HL-60 (cell line): ENCODE measurements at regions not wholly inside any gene's neighbourhood (a gene's known extent, or its start where the extent isn't known, plus 50 kb on each side); places are given as distances from the start of the nearest gene placed in this dataset.
"Not testable (repeated sequence)": the region's sequence is repeated elsewhere in the genome, so short reads cannot be mapped to it uniquely, and the experiment has no call there.

ENCODE experiments used
- GABPA ChIP-seq: IDR thresholded peaks from 2 replicates; pipeline ENCODE4 v1.6.1; 2012; ENCODE audit warnings: low read depth
- POLR2AphosphoS5 ChIP-seq: IDR thresholded peaks from 2 replicates; pipeline ENCODE4 v1.6.1; 2012; ENCODE audit warnings: low read depth
- TF ChIP-seq, protein P1 (sequence below): IDR thresholded peaks from one replicate; pipeline ENCODE4 v1.5.1; 2011; ENCODE audit warnings: low read length, control low read depth, inconsistent platforms; ENCODE audit not compliant: insufficient read depth
- TF ChIP-seq, protein P2 (sequence below): IDR thresholded peaks from 2 replicates; pipeline ENCODE4 v1.6.1; 2012; ENCODE audit warnings: low read depth; ENCODE audit not compliant: insufficient replicate concordance

DNA sequence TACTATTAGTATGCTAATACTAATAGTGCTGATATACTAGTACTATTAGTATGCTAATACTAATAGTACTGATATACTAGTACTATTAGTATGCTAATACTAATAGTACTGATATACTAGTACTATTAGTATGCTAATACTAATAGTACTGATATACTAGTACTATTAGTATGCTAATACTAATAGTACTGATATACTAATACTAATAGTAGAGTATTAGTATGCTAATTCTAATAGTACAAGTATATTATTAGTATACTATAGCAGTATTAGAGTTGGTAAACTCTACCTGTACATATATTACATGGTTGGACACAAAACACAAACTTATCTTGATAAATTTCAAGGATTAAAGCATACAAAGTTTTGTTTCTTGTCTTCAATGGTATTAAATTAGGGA, 722.9 kb downstream of the TRHDE start:
- TF ChIP-seq, protein P1, sequence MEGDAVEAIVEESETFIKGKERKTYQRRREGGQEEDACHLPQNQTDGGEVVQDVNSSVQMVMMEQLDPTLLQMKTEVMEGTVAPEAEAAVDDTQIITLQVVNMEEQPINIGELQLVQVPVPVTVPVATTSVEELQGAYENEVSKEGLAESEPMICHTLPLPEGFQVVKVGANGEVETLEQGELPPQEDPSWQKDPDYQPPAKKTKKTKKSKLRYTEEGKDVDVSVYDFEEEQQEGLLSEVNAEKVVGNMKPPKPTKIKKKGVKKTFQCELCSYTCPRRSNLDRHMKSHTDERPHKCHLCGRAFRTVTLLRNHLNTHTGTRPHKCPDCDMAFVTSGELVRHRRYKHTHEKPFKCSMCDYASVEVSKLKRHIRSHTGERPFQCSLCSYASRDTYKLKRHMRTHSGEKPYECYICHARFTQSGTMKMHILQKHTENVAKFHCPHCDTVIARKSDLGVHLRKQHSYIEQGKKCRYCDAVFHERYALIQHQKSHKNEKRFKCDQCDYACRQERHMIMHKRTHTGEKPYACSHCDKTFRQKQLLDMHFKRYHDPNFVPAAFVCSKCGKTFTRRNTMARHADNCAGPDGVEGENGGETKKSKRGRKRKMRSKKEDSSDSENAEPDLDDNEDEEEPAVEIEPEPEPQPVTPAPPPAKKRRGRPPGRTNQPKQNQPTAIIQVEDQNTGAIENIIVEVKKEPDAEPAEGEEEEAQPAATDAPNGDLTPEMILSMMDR, result not testable (repeated sequence)
- not testable (repeated sequence) for TF ChIP-seq POLR2AphosphoS5, GABPA
- TF ChIP-seq, protein P2, sequence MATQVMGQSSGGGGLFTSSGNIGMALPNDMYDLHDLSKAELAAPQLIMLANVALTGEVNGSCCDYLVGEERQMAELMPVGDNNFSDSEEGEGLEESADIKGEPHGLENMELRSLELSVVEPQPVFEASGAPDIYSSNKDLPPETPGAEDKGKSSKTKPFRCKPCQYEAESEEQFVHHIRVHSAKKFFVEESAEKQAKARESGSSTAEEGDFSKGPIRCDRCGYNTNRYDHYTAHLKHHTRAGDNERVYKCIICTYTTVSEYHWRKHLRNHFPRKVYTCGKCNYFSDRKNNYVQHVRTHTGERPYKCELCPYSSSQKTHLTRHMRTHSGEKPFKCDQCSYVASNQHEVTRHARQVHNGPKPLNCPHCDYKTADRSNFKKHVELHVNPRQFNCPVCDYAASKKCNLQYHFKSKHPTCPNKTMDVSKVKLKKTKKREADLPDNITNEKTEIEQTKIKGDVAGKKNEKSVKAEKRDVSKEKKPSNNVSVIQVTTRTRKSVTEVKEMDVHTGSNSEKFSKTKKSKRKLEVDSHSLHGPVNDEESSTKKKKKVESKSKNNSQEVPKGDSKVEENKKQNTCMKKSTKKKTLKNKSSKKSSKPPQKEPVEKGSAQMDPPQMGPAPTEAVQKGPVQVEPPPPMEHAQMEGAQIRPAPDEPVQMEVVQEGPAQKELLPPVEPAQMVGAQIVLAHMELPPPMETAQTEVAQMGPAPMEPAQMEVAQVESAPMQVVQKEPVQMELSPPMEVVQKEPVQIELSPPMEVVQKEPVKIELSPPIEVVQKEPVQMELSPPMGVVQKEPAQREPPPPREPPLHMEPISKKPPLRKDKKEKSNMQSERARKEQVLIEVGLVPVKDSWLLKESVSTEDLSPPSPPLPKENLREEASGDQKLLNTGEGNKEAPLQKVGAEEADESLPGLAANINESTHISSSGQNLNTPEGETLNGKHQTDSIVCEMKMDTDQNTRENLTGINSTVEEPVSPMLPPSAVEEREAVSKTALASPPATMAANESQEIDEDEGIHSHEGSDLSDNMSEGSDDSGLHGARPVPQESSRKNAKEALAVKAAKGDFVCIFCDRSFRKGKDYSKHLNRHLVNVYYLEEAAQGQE, result not testable (repeated sequence)
